Neural crest cell (in vitro differentiated cells): ENCODE measurements at regions not wholly inside any gene's neighbourhood (a gene's known extent, or its start where the extent isn't known, plus 50 kb on each side); places are given as distances from the start of the nearest gene placed in this dataset.

Experiments
- DNase-seq: peaks from one replicate; pipeline ENCODE4 v3.0.0; 2021; ENCODE audit warnings: low read depth, mixed read lengths, low spot score
- H3K27ac Mint-ChIP-seq: one replicate; pipeline ENCODE4 v1.8.0; 2021; ENCODE audit warnings: mild to moderate bottlenecking, mixed read lengths; ENCODE audit not compliant: unreplicated experiment
- H3K27me3 Mint-ChIP-seq: 2 replicates; pipeline ENCODE4 v1.8.0; 2021; ENCODE audit warnings: low read depth, mild to moderate bottlenecking, mixed read lengths
- H3K36me3 Mint-ChIP-seq: 2 replicates; pipeline ENCODE4 v1.8.0; 2021; ENCODE audit warnings: low read depth, mild to moderate bottlenecking, mixed read lengths
- H3K4me1 Mint-ChIP-seq: 2 replicates; pipeline ENCODE4 v1.8.0; 2021; ENCODE audit warnings: mixed read lengths
- H3K4me3 Mint-ChIP-seq: one replicate; pipeline ENCODE4 v1.8.0; 2021; ENCODE audit warnings: mild to moderate bottlenecking, mixed read lengths
- H3K9me3 Mint-ChIP-seq: 2 replicates; pipeline ENCODE4 v1.8.0; 2021; ENCODE audit warnings: mixed read lengths
- CTCF ChIP-seq: fragments of 200-600 bp; sonication (generic); conservative IDR thresholded peaks from 2 replicates; pipeline ENCODE4 v1.5.0; 2021; ENCODE audit warnings: antibody characterized with exemption, mild to moderate bottlenecking

GRCh38 chr10:123236126-123236525, 81.9 kb downstream of the BUB3 start:
- Mint-ChIP-seq H3K4me1 (no peaks in the 10 kb centered on the region), H3K9me3 (peaks cover 19% of the 10 kb centered on the region), H3K4me3 (no peak overlapping the region), H3K27ac (no peak overlapping the region), H3K36me3 (peaks cover 28% of the 10 kb centered on the region), H3K27me3 (no peaks in the 10 kb centered on the region)
- TF ChIP-seq CTCF: peak; percentile 29
- DNase-seq: no peak

GRCh38 chr10:123240250-123240649, 86.0 kb downstream of the BUB3 start:
- no peaks in the 10 kb centered on the region for H3K27me3 Mint-ChIP-seq
- peaks cover 11% of the 10 kb centered on the region for H3K36me3 Mint-ChIP-seq
- H3K27ac Mint-ChIP-seq: no peak overlapping the region
- no peak for TF ChIP-seq CTCF
- no peak for DNase-seq
- H3K9me3 Mint-ChIP-seq: peaks cover 10% of the 10 kb centered on the region
- H3K4me3 Mint-ChIP-seq: no peak overlapping the region
- no peaks in the 10 kb centered on the region for H3K4me1 Mint-ChIP-seq

DNA sequence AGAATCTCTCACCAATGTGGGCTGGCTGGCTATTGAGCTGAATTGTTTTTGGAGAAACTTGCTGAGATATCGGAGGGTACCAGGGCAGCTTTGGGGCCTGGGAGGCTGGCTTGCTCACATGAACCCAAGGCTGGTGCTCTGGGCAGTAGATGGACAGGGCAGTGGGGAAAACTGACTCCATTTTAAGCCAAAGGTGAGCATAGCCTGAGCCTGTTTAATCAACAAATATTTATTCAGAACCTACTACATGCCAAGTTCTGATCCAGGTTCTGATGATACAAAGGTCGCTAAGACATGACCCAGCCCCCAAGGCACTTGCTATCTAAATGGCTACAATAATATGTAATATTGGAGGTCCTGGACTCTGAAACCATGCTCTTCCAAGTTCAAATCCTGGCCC, 86.6 kb downstream of the BUB3 start:
- Mint-ChIP-seq H3K27me3 (no peaks in the 10 kb centered on the region), H3K27ac (no peak overlapping the region), H3K9me3 (peaks cover 8% of the 10 kb centered on the region), H3K36me3 (peaks cover 6% of the 10 kb centered on the region), H3K4me1 (no peaks in the 10 kb centered on the region), H3K4me3 (no peak overlapping the region)
- TF ChIP-seq CTCF: no peak
- DNase-seq: no peak

GRCh38 chr10:123241391-123242141, 87.4 kb downstream of the BUB3 start:
- peaks cover 8% of the 10 kb centered on the region for H3K9me3 Mint-ChIP-seq
- H3K4me3 Mint-ChIP-seq: no peak overlapping the region
- TF ChIP-seq CTCF: no peak
- no peaks in the 10 kb centered on the region for H3K4me1 Mint-ChIP-seq
- H3K27ac Mint-ChIP-seq: no peak overlapping the region
- no peak for DNase-seq
- H3K27me3 Mint-ChIP-seq: no peaks in the 10 kb centered on the region
- H3K36me3 Mint-ChIP-seq: peaks cover 6% of the 10 kb centered on the region

- DNase-seq: no peak
Measured at GRCh38 chr10:123244747-123245146, 90.5 kb downstream of the BUB3 start.

More at GRCh38 chr10:123244747-123245146, 90.5 kb downstream of the BUB3 start:
- Mint-ChIP-seq H3K4me3 (no peak overlapping the region), H3K27ac (no peak overlapping the region), H3K27me3 (no peaks in the 10 kb centered on the region), H3K9me3 (no peaks in the 10 kb centered on the region), H3K4me1 (no peaks in the 10 kb centered on the region), H3K36me3 (no peaks in the 10 kb centered on the region)
- no peak for TF ChIP-seq CTCF
